Choroid plexus epithelial cell (primary cell): ENCODE measurements at regions not wholly inside any gene's neighbourhood (a gene's known extent, or its start where the extent isn't known, plus 50 kb on each side); places are given as distances from the start of the nearest gene placed in this dataset.
A peak's percentile ranks its signal among the peaks of the same experiment; 100 is the strongest.

Experiments
- DNase-seq: peaks from one replicate; pipeline ENCODE4 v3.0.0-alpha.2; 2010; ENCODE audit warnings: low read depth
- H3K4me3 ChIP-seq: 2 replicates; pipeline ENCODE4 v1.5.1; 2011; ENCODE audit warnings: low read depth, mild to moderate bottlenecking, control low read depth, low read length, moderate library complexity
- CTCF ChIP-seq: conservative IDR thresholded peaks from 2 replicates; pipeline ENCODE4 v1.5.1; 2011; ENCODE audit warnings: low read depth, mild to moderate bottlenecking, control low read depth, inconsistent platforms, low read length, moderate library complexity

- no peak for TF ChIP-seq CTCF
- no peak overlapping the region for H3K4me3 ChIP-seq
- DNase-seq = peak; percentile 50
Observed at GRCh38 chr12:60101715-60102114, 505.9 kb downstream of the SLC16A7 start.

- H3K4me3 ChIP-seq = peak overlapping the region; percentile 14
- TF ChIP-seq CTCF = peak; percentile 56
- peak; percentile 60 for DNase-seq
Observed at GRCh38 chr12:60106214-60106613, 510.4 kb downstream of the SLC16A7 start.

GRCh38 chr12:60107992-60108391 is 512.2 kb downstream of the SLC16A7 start:
- no peak for DNase-seq
- no peak for TF ChIP-seq CTCF
- no peak overlapping the region for H3K4me3 ChIP-seq

- TF ChIP-seq CTCF = no peak
- no peak for DNase-seq
- H3K4me3 ChIP-seq = no peak overlapping the region
Observed at GRCh38 chr12:60112063-60112462, 516.2 kb downstream of the SLC16A7 start.

GRCh38 chr12:60112763-60113162 is 516.9 kb downstream of the SLC16A7 start:
- TF ChIP-seq CTCF = no peak
- no peak overlapping the region for H3K4me3 ChIP-seq
- no peak for DNase-seq

- TF ChIP-seq CTCF = no peak
- no peak for DNase-seq
- H3K4me3 ChIP-seq = no peak overlapping the region
Observed at GRCh38 chr12:60114169-60114568, 518.3 kb downstream of the SLC16A7 start.

GRCh38 chr12:60119327-60119726 is 523.5 kb downstream of the SLC16A7 start:
- DNase-seq = no peak
- no peak overlapping the region for H3K4me3 ChIP-seq
- no peak for TF ChIP-seq CTCF
